ENCODE measurements at regions not wholly inside any gene's neighbourhood (a gene's known extent, or its start where the extent isn't known, plus 50 kb on each side); places are given as distances from the start of the nearest gene placed in this dataset.

DNA sequence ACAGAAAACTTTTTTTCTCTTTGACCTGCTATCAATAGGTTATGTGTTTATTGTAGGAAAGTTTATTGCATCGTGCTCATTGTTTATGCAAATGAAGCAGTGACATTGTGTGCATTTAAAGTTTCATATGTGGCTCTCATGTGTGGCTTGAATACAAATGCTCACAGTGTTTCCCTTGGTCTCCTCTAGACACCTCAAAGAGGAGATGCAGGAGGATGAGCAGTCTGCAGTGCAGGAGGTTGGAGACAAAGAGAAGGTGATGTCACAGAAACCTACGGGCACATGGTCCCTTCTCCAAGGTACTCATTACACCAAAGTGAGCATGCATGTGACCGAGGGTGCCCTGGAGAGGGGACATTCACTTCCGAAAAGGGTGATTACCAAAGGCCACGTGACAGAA lies 430.2 kb downstream of the INHBA start:
- TF ChIP-seq, protein P1, sequence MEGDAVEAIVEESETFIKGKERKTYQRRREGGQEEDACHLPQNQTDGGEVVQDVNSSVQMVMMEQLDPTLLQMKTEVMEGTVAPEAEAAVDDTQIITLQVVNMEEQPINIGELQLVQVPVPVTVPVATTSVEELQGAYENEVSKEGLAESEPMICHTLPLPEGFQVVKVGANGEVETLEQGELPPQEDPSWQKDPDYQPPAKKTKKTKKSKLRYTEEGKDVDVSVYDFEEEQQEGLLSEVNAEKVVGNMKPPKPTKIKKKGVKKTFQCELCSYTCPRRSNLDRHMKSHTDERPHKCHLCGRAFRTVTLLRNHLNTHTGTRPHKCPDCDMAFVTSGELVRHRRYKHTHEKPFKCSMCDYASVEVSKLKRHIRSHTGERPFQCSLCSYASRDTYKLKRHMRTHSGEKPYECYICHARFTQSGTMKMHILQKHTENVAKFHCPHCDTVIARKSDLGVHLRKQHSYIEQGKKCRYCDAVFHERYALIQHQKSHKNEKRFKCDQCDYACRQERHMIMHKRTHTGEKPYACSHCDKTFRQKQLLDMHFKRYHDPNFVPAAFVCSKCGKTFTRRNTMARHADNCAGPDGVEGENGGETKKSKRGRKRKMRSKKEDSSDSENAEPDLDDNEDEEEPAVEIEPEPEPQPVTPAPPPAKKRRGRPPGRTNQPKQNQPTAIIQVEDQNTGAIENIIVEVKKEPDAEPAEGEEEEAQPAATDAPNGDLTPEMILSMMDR (IDR thresholded peaks at IDR 0.05; ENCODE audit: low read depth, low read length) = no peak
- no peak for TF ChIP-seq POLR2A (IDR thresholded peaks at IDR 0.05; ENCODE audit: extremely low read depth, insufficient read length)
- no peak for TF ChIP-seq MYC (IDR thresholded peaks at IDR 0.05; ENCODE audit: low read depth, low read length)
